Lower leg skin (tissue), 3 donors: ENCODE measurements at regions not wholly inside any gene's neighbourhood (a gene's known extent, or its start where the extent isn't known, plus 50 kb on each side); places are given as distances from the start of the nearest gene placed in this dataset.

Experiments
- CTCF ChIP-seq, 3 donors: fragments of 450-650 bp; IDR thresholded peaks; one replicate each; pipeline ENCODE4 v1.5.1; 2016; ENCODE audit warnings: antibody characterized with exemption in 3 of 3, mild to moderate bottlenecking in 3 of 3, moderate library complexity in 2 of 3
- POLR2A ChIP-seq, 2 donors: fragments of 450-650 bp; IDR thresholded peaks; one replicate each; pipeline ENCODE4 v1.6.1; 2016 to 2017; ENCODE audit warnings: antibody characterized with exemption in 2 of 2, mild to moderate bottlenecking in 1 of 2, moderate library complexity in 1 of 2

GRCh38 chr5:18900644-18901043 lies 1087.4 kb downstream of the CDH18 start:
- TF ChIP-seq CTCF (IDR thresholded peaks at IDR 0.05) (no peak), POLR2A (IDR thresholded peaks at IDR 0.05) (no peak)
